Left renal cortex interstitium (tissue), 4 donors: ENCODE measurements at regions not wholly inside any gene's neighbourhood (a gene's known extent, or its start where the extent isn't known, plus 50 kb on each side); places are given as distances from the start of the nearest gene placed in this dataset.
"Not testable (repeated sequence)": the region's sequence is repeated elsewhere in the genome, so short reads cannot be mapped to it uniquely, and the experiment has no call there.

ENCODE experiments used
- DNase-seq, 4 donors: peaks; one replicate each; pipeline ENCODE4 v3.0.0-alpha.2; 2013; ENCODE audit warnings: low read depth in 4 of 4, low spot score in 2 of 4, missing footprints in 1 of 4

DNA sequence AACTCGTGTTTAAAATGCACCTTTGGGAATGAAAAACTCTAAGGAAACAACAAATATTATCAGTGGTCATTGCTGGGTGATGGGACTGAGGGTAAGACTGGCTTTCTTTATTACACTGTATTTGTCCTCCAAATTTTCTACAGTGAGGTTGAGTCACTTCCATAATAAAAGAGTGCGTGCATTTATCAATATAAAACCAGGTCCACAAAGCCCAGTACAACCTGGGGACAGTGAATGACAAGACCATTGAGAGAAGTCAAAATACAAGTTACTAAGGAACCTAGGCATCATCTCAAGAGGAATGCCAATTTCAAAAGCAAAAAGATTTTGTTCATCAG is 76.4 kb downstream of the MAGED4 start:
- no peak for DNase-seq

- DNase-seq = peak; percentile 67 to 79 (median 74)
Measured at GRCh38 chrX:52261463-52262194, 76.9 kb downstream of the MAGED4 start.

DNA sequence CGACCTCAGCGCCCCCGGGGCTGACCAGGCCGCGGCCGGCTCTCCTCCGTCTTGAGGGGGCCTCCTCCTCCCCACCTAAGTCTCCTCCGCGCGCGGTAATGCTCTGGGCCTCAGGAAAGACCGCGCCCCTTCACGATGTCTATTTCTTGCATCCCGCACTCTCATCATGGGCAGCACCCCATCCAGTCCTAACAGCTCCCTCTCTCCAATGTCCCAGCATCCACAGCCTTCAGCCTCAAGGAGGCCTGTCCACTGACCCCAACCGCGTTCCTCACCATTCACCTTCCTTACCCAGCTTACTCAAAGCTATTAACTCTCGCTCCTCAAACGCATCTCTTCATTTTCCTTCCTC is 77.5 kb downstream of the MAGED4 start:
- DNase-seq = no peak

GRCh38 chrX:52263417-52263816 is 78.7 kb downstream of the MAGED4 start:
- no peak for DNase-seq

GRCh38 chrX:52265713-52266112 is 81.0 kb downstream of the MAGED4 start:
- DNase-seq = no peak

DNA sequence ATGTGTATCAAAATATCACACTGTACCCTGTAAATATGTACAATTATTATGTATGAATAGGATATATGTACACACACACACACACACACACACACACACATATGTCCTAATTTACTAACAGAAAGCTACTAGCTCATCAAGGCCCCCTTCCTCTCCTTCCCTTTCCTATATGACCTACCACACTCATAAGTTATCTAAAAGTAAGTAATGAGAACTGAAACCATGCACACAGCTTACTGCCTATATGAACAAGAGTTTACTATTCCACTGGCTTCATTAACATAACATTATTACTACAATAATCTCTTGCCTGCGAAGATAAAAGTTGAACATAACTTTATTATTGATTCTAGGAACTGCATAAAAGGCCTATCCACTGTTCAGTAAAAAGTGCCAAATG is 83.8 kb downstream of the MAGED4 start:
- not testable (repeated sequence) for DNase-seq

DNA sequence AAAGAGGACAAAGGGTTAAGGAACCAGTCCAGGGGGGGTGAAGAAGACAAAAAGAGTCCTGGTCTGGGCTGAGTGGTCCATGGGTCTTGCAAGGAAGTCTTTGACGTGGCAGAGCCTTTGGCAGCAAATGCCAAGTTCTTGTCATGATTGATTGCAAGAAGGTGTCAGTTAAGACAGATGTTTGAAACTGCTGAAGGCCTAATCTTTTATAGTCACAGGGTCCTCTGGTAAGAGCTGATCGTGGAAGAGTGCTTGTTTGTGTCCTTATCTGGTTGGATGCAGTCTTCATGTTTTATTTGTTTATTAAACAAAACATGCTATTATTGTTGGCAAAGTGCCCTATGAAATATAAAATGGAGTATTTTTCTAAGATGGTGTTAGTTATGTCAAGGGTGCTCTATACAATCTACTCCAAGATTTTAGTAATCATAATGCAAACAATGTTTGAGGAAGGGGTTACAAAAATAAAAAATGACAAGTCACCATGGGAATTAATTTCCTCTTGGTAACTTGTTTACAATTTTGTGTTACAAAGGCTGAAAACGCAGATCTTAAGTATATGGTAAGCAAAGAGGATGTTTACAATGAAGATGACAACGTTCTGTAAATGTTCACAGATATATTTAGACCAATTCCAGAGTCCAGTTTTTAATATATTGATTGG is 85.9 kb downstream of the MAGED4 start:
- no peak for DNase-seq

DNA sequence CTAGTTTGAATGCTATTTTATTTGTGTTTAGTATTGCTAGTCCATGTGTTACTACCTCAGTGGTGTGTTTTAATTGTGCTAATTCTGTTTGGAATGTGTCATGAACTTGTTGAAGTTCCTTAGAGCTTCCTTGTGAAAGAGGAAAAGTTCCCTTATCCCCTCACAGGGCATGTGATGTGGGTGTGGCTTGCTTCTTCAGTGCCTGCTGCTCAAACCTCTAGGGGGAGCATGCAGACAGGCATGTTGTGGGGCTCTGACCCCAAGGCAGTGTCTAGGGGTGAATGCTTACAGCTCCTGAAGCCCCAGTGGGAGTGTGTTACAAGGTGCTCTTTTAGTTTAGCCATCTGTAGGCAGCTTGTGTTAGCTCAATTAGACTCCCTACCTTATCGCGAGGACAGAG is 86.5 kb downstream of the MAGED4 start:
- no peak for DNase-seq

GRCh38 chrX:52277666-52278065 is 91.2 kb upstream of the XAGE2 start:
- no peak for DNase-seq

- no peak for DNase-seq
Measured at GRCh38 chrX:52280812-52281211, 88.0 kb upstream of the XAGE2 start.

DNA sequence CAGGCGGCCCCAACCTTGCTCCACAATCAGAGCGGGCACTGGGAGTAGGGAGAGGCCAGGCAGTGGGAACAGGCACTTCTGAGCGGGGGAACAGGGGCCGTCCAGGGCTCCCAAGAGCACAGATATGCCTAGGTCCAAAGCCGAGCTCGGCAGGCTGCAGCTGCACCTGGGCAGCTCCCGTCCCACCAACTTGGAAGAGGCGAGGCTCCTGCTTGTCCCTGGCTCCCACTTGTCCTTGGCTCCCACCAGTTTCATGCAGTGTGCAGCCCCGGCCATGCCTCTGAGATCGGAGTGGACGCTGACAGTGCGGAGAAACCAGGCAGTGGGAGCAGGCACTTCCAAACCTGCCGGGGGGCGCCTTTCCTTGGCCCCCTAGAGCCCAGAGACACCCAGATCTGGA is 84.0 kb upstream of the XAGE2 start:
- DNase-seq = no peak

- DNase-seq = not testable (repeated sequence)
Measured at GRCh38 chrX:52298968-52299367, 69.9 kb upstream of the XAGE2 start.

GRCh38 chrX:52308532-52308931 is 60.3 kb upstream of the XAGE2 start:
- DNase-seq = not testable (repeated sequence)
